ENCODE measurements at regions not wholly inside any gene's neighbourhood (a gene's known extent, or its start where the extent isn't known, plus 50 kb on each side); places are given as distances from the start of the nearest gene placed in this dataset.

DNA sequence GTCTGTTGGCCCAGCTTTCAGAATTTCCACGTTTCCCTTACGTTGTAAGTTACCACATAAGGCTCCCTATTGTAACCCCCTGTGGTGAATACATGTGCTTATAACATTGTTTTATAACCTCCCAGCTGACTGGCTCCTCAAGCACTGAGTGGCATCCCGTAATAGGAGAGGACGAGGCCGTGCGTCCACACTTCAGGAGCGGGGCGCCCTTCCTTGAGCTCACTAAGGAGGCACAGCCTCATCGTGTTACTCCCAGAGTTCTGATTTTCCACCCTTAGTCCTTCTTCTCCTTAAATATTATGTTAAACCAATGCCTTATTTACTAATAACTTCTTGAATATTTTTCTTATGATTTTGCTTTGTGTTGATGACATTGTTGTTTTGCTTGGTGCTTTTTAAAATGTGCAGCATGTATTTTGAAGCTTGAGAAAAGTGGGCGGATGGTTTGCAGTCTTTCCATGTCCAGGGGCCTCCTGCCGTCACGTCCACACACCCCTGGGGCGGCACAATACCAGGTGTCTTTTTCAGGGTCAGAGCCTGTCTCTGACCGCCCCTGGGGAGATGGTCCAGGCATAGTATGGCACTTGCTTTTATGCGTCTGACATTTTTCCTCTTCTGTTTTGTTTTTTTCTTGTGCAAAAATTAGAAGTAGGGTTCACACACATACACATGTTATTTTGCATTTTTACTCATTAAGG, 181.8 kb downstream of the DLL1 start:
- DNase-seq (ENCODE audit: low read depth), result no peak
- H3K4me3 ChIP-seq (replicated peaks; ENCODE audit: low read depth, low read length), result no peak overlapping the region

DNA sequence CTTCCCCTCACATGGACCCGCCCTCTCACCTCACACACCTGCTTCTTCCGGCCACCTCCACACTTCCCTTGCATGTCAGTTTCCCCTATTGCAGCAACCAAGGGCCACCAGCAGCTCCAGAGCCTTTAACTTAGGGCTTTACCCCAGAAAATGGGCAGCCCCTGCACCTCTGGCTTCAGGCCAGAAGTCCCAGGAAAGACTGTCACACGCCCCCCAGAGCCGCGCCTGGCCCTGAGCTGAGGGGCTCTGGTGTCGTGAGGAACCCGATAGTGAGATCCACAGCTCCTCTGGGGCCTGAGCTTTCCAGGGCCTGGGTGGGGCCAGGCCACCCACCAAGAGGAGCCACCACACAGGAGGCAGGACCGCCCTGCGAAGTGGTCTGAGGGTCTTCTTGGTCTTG, 182.4 kb downstream of the DLL1 start:
- no peak overlapping the region for H3K4me3 ChIP-seq (replicated peaks; ENCODE audit: low read depth, low read length)
- TF ChIP-seq, protein P1, sequence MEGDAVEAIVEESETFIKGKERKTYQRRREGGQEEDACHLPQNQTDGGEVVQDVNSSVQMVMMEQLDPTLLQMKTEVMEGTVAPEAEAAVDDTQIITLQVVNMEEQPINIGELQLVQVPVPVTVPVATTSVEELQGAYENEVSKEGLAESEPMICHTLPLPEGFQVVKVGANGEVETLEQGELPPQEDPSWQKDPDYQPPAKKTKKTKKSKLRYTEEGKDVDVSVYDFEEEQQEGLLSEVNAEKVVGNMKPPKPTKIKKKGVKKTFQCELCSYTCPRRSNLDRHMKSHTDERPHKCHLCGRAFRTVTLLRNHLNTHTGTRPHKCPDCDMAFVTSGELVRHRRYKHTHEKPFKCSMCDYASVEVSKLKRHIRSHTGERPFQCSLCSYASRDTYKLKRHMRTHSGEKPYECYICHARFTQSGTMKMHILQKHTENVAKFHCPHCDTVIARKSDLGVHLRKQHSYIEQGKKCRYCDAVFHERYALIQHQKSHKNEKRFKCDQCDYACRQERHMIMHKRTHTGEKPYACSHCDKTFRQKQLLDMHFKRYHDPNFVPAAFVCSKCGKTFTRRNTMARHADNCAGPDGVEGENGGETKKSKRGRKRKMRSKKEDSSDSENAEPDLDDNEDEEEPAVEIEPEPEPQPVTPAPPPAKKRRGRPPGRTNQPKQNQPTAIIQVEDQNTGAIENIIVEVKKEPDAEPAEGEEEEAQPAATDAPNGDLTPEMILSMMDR (IDR thresholded peaks at IDR 0.05; ENCODE audit: low read length, missing control alignments), result no peak
- DNase-seq (ENCODE audit: low read depth), result no peak

More for the DNA sequence above, 181.8 kb downstream of the DLL1 start:
- TF ChIP-seq, protein P1 (IDR thresholded peaks at IDR 0.05; ENCODE audit: low read length, missing control alignments), result no peak

DNA sequence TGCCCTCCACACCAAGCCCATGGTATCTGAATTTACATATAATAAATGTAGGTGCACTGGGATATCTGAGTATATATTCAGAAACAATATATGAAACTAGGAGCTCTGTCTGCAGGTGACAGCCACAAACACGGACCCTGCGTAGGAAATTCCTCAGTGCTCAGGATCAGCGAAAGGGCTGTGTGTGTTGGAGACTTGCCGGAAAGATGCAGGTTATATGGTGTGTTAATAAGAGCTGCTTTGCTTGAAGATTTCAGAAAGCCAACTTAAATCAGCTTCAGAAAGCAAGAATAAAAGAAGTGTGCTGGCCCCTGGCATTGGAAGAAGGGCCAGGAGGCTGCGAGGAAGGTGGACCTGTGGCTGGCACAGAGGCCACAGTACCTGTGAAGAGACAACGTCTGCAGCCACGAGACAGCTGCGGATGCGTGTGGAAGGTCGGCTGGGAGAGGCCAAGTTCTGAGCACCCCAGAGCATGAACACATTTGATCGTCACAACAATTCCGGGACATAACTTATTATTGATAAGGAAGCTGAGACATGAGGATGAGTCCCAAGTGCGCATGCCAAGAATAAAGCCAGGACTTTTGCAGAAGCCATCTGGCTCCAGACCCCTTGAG, 183.2 kb downstream of the DLL1 start:
- TF ChIP-seq, protein P1 (IDR thresholded peaks at IDR 0.05; ENCODE audit: low read length, missing control alignments), result no peak
- no peak overlapping the region for H3K4me3 ChIP-seq (replicated peaks; ENCODE audit: low read depth, low read length)
- DNase-seq (ENCODE audit: low read depth), result no peak

DNA sequence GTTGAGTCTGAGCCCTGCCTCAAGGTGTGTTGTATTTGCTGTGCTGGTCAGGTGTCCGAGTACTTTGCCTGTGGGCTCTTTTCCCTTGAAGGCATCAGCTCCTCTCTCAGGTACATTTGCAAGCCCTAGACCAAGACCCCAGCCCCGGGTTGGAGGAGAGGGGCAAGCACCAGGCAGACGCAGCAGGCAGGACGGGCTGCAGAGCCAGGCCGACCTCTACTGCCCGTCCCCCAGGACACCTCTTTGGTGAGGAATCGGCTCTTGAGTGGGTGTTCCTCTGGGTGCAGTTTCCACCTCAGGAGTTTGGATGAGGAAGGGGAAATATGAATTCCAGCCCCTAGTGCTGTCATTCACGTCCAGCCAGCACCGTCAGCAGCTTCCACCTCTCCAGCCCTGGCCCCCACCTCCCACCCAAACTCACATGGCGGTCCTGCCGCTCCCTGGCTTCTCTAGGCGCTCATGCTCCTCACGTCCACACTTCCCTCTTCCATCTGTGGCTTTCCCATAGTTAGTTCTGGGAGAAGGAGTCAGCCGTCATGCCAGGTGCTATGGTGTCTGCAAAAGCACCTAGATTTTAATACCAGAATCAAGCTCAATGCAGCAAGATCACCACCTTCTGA, 183.9 kb downstream of the DLL1 start:
- TF ChIP-seq, protein P1 (IDR thresholded peaks at IDR 0.05; ENCODE audit: low read length, missing control alignments), result no peak
- no peak overlapping the region for H3K4me3 ChIP-seq (replicated peaks; ENCODE audit: low read depth, low read length)
- no peak for DNase-seq (ENCODE audit: low read depth)

DNA sequence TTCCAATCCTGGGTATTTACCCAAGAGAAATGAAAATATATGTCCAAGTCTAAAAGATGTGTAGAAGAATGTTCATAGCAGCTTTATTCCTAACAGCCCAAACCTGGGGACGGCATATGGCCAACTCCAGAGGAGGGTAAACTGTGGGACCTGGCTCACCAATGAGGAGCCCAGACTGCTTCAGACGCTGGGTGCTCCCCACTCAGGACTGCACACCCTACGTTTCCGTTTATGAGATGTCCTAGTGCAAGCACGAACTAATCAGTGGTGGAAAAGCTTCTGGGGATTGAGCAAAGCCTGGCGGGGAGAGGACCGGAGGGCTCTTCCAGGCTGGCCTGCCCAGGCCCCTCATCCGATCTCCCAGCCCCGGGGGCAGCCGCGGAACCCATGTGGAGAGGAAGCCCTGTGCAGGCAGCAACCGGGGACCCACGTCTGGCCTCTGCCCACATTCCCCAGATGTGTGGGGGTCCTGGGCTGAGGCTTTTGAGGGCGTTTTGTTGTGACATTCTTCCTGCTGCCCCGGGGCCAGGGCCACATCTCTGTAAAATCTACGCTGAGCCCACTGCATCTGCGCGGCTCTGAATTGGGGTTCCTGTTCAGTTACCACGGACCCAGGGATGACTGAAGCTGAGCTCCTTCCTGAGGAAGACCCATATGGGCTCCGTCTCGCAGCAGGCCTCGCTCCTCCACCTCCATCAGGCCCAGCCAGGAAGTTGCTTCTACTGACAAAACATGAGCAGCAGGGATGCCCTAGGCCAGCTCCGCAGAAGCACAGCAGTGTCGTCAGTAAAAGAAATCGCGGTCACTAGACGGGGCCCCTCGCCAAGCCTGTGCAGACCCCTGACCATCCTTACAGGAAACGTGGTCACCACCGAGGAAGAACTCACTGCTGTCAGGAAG, 188.0 kb downstream of the DLL1 start:
- TF ChIP-seq, protein P1 (IDR thresholded peaks at IDR 0.05; ENCODE audit: low read length, missing control alignments), result no peak
- DNase-seq (ENCODE audit: low read depth), result no peak
- H3K4me3 ChIP-seq (replicated peaks; ENCODE audit: low read depth, low read length), result no peak overlapping the region

DNA sequence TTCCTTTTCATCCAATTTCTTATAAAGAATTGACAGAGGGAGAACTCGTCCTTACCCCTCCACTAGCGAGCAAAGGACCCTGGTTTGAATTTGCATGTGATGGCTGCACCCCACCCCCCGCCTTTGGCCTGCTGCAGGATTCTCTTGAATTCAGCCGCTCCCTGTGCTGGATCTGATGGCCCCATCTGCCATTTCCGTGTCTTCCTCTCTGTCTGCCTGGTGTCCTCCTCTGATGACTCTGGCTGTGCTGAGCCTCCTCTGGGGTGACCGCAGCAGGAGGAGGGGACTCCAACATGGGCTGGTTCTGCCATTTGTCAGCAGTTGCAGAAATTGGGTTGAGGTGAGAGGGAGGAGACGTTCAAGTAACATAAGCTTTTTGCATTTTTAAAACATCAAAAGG, 188.8 kb downstream of the DLL1 start:
- TF ChIP-seq, protein P1 (IDR thresholded peaks at IDR 0.05; ENCODE audit: low read length, missing control alignments), result no peak
- no peak for DNase-seq (ENCODE audit: low read depth)
- H3K4me3 ChIP-seq (replicated peaks; ENCODE audit: low read depth, low read length), result no peak overlapping the region

All from fibroblast of pulmonary artery (primary cell).